Erythroblast (primary cell): ENCODE measurements at regions not wholly inside any gene's neighbourhood (a gene's known extent, or its start where the extent isn't known, plus 50 kb on each side); places are given as distances from the start of the nearest gene placed in this dataset.

Source experiments
- GATA1 ChIP-seq: IDR thresholded peaks from 2 replicates; pipeline ENCODE4 v1.6.1; 2011; ENCODE audit warnings: low read depth, mild to moderate bottlenecking, control low read depth, low read length, moderate library complexity
- POLR2A ChIP-seq: IDR thresholded peaks from 2 replicates; pipeline ENCODE4 v1.6.1; 2011; ENCODE audit warnings: mild to moderate bottlenecking, low read length

GRCh38 chr5:101605700-101606099, 690.4 kb downstream of the SLCO4C1 start:
- no peak for TF ChIP-seq POLR2A
- TF ChIP-seq GATA1 = no peak
